KMS-11 (cell line): ENCODE measurements at regions not wholly inside any gene's neighbourhood (a gene's known extent, or its start where the extent isn't known, plus 50 kb on each side); places are given as distances from the start of the nearest gene placed in this dataset.
A peak's percentile ranks its signal among the peaks of the same experiment; 100 is the strongest.

Source experiments
- H2AFZ ChIP-seq: fragments of 200-600 bp; sonication (generic); 2 replicates; pipeline ENCODE4 v1.6.1; 2016; ENCODE audit warnings: antibody characterized with exemption, mixed run types, low read depth
- H3K27ac ChIP-seq: fragments of 200-600 bp; sonication (generic); 2 replicates; pipeline ENCODE4 v1.6.1; 2016; ENCODE audit warnings: mild to moderate bottlenecking, mixed run types
- H3K27me3 ChIP-seq: fragments of 200-600 bp; sonication (generic); 2 replicates; pipeline ENCODE4 v1.6.1; 2017; ENCODE audit warnings: mild to moderate bottlenecking, low read depth, mixed run types, moderate library complexity; ENCODE audit not compliant: insufficient read depth
- H3K36me3 ChIP-seq: fragments of 200-600 bp; sonication (generic); 2 replicates; pipeline ENCODE4 v1.6.1; 2017; ENCODE audit warnings: mild to moderate bottlenecking, mixed run types; ENCODE audit not compliant: insufficient read depth
- H3K4me1 ChIP-seq: fragments of 200-600 bp; sonication (generic); 2 replicates; pipeline ENCODE4 v1.6.1; 2016; ENCODE audit warnings: mild to moderate bottlenecking, low read depth, mixed run types; ENCODE audit not compliant: poor library complexity, severe bottlenecking
- H3K4me2 ChIP-seq: fragments of 200-600 bp; sonication (generic); 2 replicates; pipeline ENCODE4 v1.7.0; 2016; ENCODE audit warnings: mild to moderate bottlenecking, mixed run types
- H3K4me3 ChIP-seq: fragments of 200-600 bp; sonication (generic); IDR thresholded peaks from 2 replicates; pipeline ENCODE4 v1.6.1; 2017; ENCODE audit warnings: low read depth, low read length, mixed read lengths; ENCODE audit not compliant: insufficient read depth
- H3K79me2 ChIP-seq: fragments of 200-600 bp; sonication (generic); 2 replicates; pipeline ENCODE4 v1.6.1; 2016; ENCODE audit warnings: low read depth, mixed run types; ENCODE audit not compliant: insufficient read depth
- H3K9ac ChIP-seq: fragments of 200-600 bp; sonication (generic); 2 replicates; pipeline ENCODE4 v1.6.1; 2016; ENCODE audit warnings: mild to moderate bottlenecking, mixed run types
- H4K20me1 ChIP-seq: fragments of 200-600 bp; sonication (generic); 2 replicates; pipeline ENCODE4 v1.6.1; 2016; ENCODE audit warnings: mild to moderate bottlenecking, mixed run types; ENCODE audit not compliant: insufficient read depth
- TF ChIP-seq, protein P1 (sequence below): fragments of 200-600 bp; sonication (generic); conservative IDR thresholded peaks from 2 replicates; pipeline ENCODE4 v1.6.1; 2017; ENCODE audit warnings: low read depth, mild to moderate bottlenecking, antibody characterized with exemption, low read length, moderate library complexity, mixed read lengths

DNA sequence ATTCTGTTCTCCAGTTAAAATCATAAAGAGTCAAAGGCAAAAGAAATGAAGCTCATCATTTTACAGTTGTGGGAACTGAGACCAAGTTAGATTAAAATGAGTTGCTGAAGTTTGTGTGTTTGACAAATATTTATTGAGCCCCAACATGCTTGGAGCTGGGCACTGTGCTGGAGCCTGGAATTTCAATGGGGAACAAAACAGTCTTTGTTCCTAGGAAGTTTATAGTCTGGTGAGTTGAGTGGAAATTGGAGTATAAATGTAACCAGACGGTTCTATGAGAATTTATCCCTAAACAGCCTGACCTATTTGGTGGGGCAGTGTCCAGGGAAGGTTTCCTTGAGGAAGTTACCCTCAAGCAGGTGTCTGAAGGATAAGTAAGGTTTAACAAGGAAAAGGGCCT, 294.4 kb downstream of the PRDM2 start:
- no peaks in the 10 kb centered on the region for H3K79me2 ChIP-seq
- H3K36me3 ChIP-seq: no peaks in the 10 kb centered on the region
- H3K4me3 ChIP-seq: no peak overlapping the region
- no peaks in the 10 kb centered on the region for H3K4me1 ChIP-seq
- H3K27ac ChIP-seq: no peak overlapping the region
- TF ChIP-seq, protein P1, sequence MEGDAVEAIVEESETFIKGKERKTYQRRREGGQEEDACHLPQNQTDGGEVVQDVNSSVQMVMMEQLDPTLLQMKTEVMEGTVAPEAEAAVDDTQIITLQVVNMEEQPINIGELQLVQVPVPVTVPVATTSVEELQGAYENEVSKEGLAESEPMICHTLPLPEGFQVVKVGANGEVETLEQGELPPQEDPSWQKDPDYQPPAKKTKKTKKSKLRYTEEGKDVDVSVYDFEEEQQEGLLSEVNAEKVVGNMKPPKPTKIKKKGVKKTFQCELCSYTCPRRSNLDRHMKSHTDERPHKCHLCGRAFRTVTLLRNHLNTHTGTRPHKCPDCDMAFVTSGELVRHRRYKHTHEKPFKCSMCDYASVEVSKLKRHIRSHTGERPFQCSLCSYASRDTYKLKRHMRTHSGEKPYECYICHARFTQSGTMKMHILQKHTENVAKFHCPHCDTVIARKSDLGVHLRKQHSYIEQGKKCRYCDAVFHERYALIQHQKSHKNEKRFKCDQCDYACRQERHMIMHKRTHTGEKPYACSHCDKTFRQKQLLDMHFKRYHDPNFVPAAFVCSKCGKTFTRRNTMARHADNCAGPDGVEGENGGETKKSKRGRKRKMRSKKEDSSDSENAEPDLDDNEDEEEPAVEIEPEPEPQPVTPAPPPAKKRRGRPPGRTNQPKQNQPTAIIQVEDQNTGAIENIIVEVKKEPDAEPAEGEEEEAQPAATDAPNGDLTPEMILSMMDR: no peak
- no peaks in the 10 kb centered on the region for H3K27me3 ChIP-seq
- H2AFZ ChIP-seq: no peak overlapping the region
- no peak overlapping the region for H3K9ac ChIP-seq
- H4K20me1 ChIP-seq: no peaks in the 10 kb centered on the region
- H3K4me2 ChIP-seq: no peak overlapping the region

DNA sequence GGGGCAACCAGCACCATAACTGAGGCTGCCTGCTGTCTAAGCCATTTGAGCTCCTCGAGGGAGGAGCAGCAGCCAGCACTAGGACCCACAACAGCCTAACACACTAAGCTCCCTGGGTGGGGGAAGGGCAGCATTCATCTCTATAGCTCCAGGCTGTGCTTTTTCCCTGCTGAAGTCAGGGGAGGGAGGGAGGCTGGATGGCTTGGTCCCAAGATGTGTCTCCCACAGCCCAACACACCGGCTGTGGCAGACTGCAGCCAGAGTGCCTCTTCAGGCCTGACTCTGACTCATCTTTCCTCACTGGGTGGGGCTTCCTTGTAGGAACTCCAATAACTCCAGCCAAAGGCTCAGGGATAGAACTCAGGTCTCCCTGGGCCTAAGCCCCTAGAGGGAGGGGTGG, 296.3 kb downstream of the PRDM2 start:
- no peak overlapping the region for H3K9ac ChIP-seq
- TF ChIP-seq, protein P1: no peak
- H3K36me3 ChIP-seq: no peaks in the 10 kb centered on the region
- H3K4me3 ChIP-seq: no peak overlapping the region
- H3K27me3 ChIP-seq: no peaks in the 10 kb centered on the region
- H2AFZ ChIP-seq: no peak overlapping the region
- no peaks in the 10 kb centered on the region for H3K79me2 ChIP-seq
- H3K27ac ChIP-seq: no peak overlapping the region
- no peak overlapping the region for H3K4me2 ChIP-seq
- H3K4me1 ChIP-seq: no peaks in the 10 kb centered on the region
- no peaks in the 10 kb centered on the region for H4K20me1 ChIP-seq

DNA sequence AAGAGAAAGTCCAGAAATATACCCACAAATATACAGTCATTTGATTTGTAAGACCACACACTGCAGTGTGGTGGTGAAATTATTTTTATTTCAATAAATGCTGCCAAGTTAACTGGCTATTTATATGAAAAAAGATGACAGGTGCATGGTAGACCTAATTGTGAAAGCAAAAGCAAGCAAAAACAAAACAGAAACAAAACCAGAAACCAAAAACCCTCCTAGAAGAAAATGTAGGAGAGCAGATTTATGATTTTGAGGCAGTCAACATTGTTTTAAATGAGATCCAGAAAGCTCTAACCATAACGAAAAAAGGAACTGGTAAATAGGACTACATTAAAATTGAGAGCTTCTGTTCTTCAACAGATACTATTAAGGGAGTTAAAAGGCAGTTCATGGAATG, 303.6 kb downstream of the PRDM2 start:
- Histone ChIP-seq H3K4me1 (peaks cover 9% of the 10 kb centered on the region), H3K9ac (no peak overlapping the region), H4K20me1 (no peaks in the 10 kb centered on the region), H3K27me3 (no peaks in the 10 kb centered on the region), H3K79me2 (no peaks in the 10 kb centered on the region), H3K27ac (no peak overlapping the region), H2AFZ (no peak overlapping the region), H3K4me3 (no peak overlapping the region), H3K36me3 (no peaks in the 10 kb centered on the region), H3K4me2 (peak overlapping the region; percentile 19; the same call in 1 of the 2 replicates)
- TF ChIP-seq, protein P1: no peak

DNA sequence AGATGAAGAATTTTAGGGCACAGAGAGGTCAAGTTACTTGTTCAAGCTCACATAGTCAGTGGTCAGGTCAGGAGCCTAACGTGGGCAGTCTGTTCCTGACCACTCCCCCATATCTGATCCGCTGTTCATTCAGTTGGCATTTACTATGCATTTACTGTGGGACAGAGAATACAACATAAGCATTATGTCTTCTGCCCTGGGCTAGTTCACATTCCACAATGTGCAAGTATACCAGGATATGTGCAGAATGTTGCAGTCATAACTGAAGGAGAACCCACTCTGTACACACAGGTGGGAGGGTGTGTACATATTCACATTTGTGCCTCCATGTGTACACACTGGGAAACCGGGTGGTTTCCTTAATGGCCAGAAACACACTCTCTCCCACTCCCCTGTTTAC, 309.6 kb downstream of the PRDM2 start:
- Histone ChIP-seq H3K27ac (no peak overlapping the region), H3K79me2 (no peaks in the 10 kb centered on the region), H3K4me3 (no peak overlapping the region), H3K36me3 (no peaks in the 10 kb centered on the region), H2AFZ (no peak overlapping the region), H3K9ac (no peak overlapping the region), H3K27me3 (no peaks in the 10 kb centered on the region), H4K20me1 (no peaks in the 10 kb centered on the region), H3K4me1 (no peaks in the 10 kb centered on the region), H3K4me2 (no peak overlapping the region)
- TF ChIP-seq, protein P1: no peak

DNA sequence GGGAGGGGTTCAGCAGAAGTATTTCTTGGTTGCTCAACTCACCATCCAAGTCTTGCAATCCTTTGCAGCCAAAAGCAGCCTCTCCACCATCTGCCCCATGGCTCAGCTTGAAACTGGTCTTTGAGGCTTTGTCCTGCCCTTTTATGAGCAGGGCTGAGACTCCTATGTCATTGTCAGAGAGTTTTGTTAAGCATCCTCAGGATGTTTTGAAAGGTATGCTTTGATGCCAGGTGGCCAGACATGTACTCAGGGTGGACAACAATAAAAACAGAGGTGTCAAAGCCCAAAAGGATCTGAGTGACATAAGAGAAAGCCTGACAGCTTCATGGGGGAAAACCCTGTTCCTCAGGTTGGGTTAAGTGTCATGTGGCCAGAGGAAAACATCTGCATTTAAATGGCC, 310.5 kb downstream of the PRDM2 start:
- H2AFZ ChIP-seq: no peak overlapping the region

More for the DNA sequence above, 310.5 kb downstream of the PRDM2 start:
- no peaks in the 10 kb centered on the region for H3K36me3 ChIP-seq
- TF ChIP-seq, protein P1: no peak
- no peak overlapping the region for H3K4me2 ChIP-seq
- no peak overlapping the region for H3K9ac ChIP-seq
- no peaks in the 10 kb centered on the region for H3K27me3 ChIP-seq
- H4K20me1 ChIP-seq: no peaks in the 10 kb centered on the region
- H3K79me2 ChIP-seq: no peaks in the 10 kb centered on the region
- no peaks in the 10 kb centered on the region for H3K4me1 ChIP-seq
- no peak overlapping the region for H3K27ac ChIP-seq
- no peak overlapping the region for H3K4me3 ChIP-seq
